ENCODE measurements at regions not wholly inside any gene's neighbourhood (a gene's known extent, or its start where the extent isn't known, plus 50 kb on each side); places are given as distances from the start of the nearest gene placed in this dataset.

DNA sequence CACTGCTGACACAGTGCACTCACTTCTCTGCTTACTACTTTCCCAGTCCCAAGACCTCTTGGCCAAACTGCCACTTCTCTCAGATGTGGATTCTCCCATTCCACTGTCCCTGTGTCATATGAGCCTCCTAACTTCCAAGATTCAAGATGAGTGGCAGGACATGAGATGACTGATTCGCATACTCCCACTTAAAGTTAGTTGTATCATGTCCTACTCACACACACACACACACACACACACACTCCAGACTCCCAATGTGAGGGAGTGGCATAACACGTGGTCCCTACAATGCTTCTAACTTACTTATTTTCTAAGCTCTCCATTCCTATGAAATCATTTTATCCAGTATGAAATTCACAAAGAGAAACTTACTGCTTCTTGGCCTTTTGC is 67.0 kb upstream of the CAV2 start:
- no peaks in the 10 kb centered on the region for H3K27me3 ChIP-seq (ENCODE audit: insufficient read depth, low read depth)
- no peak overlapping the region for H3K4me2 ChIP-seq
- TF ChIP-seq, protein P1, sequence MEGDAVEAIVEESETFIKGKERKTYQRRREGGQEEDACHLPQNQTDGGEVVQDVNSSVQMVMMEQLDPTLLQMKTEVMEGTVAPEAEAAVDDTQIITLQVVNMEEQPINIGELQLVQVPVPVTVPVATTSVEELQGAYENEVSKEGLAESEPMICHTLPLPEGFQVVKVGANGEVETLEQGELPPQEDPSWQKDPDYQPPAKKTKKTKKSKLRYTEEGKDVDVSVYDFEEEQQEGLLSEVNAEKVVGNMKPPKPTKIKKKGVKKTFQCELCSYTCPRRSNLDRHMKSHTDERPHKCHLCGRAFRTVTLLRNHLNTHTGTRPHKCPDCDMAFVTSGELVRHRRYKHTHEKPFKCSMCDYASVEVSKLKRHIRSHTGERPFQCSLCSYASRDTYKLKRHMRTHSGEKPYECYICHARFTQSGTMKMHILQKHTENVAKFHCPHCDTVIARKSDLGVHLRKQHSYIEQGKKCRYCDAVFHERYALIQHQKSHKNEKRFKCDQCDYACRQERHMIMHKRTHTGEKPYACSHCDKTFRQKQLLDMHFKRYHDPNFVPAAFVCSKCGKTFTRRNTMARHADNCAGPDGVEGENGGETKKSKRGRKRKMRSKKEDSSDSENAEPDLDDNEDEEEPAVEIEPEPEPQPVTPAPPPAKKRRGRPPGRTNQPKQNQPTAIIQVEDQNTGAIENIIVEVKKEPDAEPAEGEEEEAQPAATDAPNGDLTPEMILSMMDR (conservative IDR thresholded peaks at IDR 0.05; ENCODE audit: low read depth, low read length) = no peak
- H3K36me3 ChIP-seq (ENCODE audit: insufficient read depth) = no peaks in the 10 kb centered on the region
- no peak overlapping the region for H2AFZ ChIP-seq (ENCODE audit: low read depth)
- no peak overlapping the region for H3K4me3 ChIP-seq (IDR thresholded peaks at IDR 0.05; ENCODE audit: insufficient read depth, low read depth, low read length)
- no peaks in the 10 kb centered on the region for H3K79me2 ChIP-seq (ENCODE audit: insufficient read depth, low read depth)
- no peaks in the 10 kb centered on the region for H3K4me1 ChIP-seq (ENCODE audit: low read depth, poor library complexity, severe bottlenecking)
- H3K27ac ChIP-seq = no peak overlapping the region
- no peak overlapping the region for H3K9ac ChIP-seq
- no peaks in the 10 kb centered on the region for H4K20me1 ChIP-seq (ENCODE audit: insufficient read depth)

DNA sequence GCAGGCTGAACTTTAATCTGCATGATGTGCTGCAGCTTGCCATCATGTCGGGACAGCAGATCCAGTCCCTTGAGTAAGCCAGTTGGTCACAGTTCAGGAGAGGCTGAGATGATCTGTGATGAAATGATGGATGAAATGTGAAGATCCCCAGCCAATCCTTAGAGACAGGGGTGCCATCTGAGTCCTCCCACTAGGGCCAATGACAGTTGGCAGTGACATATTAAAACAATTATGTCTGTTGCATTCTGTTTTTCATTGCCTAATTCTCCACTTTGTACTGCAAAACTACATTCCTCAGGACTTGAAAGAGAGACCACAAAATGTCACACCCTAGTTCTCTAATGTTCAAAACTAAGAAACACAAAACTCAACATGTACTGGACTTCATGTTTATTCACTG is 66.3 kb upstream of the CAV2 start:
- H3K4me3 ChIP-seq (IDR thresholded peaks at IDR 0.05; ENCODE audit: insufficient read depth, low read depth, low read length) = no peak overlapping the region
- H2AFZ ChIP-seq (ENCODE audit: low read depth) = no peak overlapping the region
- H4K20me1 ChIP-seq (ENCODE audit: insufficient read depth) = no peaks in the 10 kb centered on the region
- no peak overlapping the region for H3K9ac ChIP-seq
- no peaks in the 10 kb centered on the region for H3K27me3 ChIP-seq (ENCODE audit: insufficient read depth, low read depth)
- H3K4me2 ChIP-seq = no peak overlapping the region
- TF ChIP-seq, protein P1 (conservative IDR thresholded peaks at IDR 0.05; ENCODE audit: low read depth, low read length) = no peak
- H3K36me3 ChIP-seq (ENCODE audit: insufficient read depth) = no peaks in the 10 kb centered on the region
- H3K79me2 ChIP-seq (ENCODE audit: insufficient read depth, low read depth) = no peaks in the 10 kb centered on the region
- no peak overlapping the region for H3K27ac ChIP-seq
- no peaks in the 10 kb centered on the region for H3K4me1 ChIP-seq (ENCODE audit: low read depth, poor library complexity, severe bottlenecking)

DNA sequence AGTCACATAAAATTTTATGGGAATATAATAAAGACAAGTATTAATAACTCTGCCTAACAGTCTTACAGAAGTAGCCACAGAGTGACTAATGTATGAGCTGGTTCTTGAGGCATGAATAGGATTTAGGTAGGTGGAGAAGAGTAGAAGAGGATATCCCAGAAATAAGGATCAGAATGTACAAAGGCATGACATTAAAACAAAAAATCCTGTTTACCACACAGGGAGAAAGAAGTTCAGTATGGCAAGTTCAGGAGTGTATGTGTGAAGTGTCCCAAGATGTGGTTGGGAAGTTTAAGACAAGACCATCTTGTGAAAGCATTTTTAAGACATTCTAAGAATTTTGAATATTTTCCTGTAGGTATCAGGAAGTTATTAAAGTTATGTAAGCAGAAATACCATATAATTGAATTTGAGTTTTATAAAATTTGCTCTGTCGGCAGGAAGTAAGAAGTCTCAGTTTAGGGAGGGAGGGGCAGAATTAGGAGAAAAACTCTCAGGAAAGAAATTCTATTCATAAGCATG is 64.7 kb upstream of the CAV2 start:
- Histone ChIP-seq H3K79me2 (ENCODE audit: insufficient read depth, low read depth) (no peaks in the 10 kb centered on the region), H4K20me1 (ENCODE audit: insufficient read depth) (no peaks in the 10 kb centered on the region), H3K27ac (no peak overlapping the region), H3K27me3 (ENCODE audit: insufficient read depth, low read depth) (no peaks in the 10 kb centered on the region), H2AFZ (ENCODE audit: low read depth) (no peak overlapping the region), H3K9ac (no peak overlapping the region), H3K4me3 (IDR thresholded peaks at IDR 0.05; ENCODE audit: insufficient read depth, low read depth, low read length) (no peak overlapping the region), H3K4me1 (ENCODE audit: low read depth, poor library complexity, severe bottlenecking) (no peaks in the 10 kb centered on the region), H3K4me2 (no peak overlapping the region), H3K36me3 (ENCODE audit: insufficient read depth) (no peaks in the 10 kb centered on the region)
- TF ChIP-seq, protein P1 (conservative IDR thresholded peaks at IDR 0.05; ENCODE audit: low read depth, low read length) = no peak

- no peaks in the 10 kb centered on the region for H3K36me3 ChIP-seq (ENCODE audit: insufficient read depth)
- no peak overlapping the region for H3K4me2 ChIP-seq
- H3K9ac ChIP-seq = no peak overlapping the region
- H3K4me3 ChIP-seq (IDR thresholded peaks at IDR 0.05; ENCODE audit: insufficient read depth, low read depth, low read length) = no peak overlapping the region
- no peaks in the 10 kb centered on the region for H3K27me3 ChIP-seq (ENCODE audit: insufficient read depth, low read depth)
- H4K20me1 ChIP-seq (ENCODE audit: insufficient read depth) = no peaks in the 10 kb centered on the region
- TF ChIP-seq, protein P1 (conservative IDR thresholded peaks at IDR 0.05; ENCODE audit: low read depth, low read length) = no peak
- H3K79me2 ChIP-seq (ENCODE audit: insufficient read depth, low read depth) = no peaks in the 10 kb centered on the region
- no peaks in the 10 kb centered on the region for H3K4me1 ChIP-seq (ENCODE audit: low read depth, poor library complexity, severe bottlenecking)
- no peak overlapping the region for H2AFZ ChIP-seq (ENCODE audit: low read depth)
- no peak overlapping the region for H3K27ac ChIP-seq
Observed at GRCh38 chr7:116436305-116436826, 63.2 kb upstream of the CAV2 start.
